HG03565 (cell line): ENCODE measurements at regions not wholly inside any gene's neighbourhood (a gene's known extent, or its start where the extent isn't known, plus 50 kb on each side); places are given as distances from the start of the nearest gene placed in this dataset.
"Not testable (repeated sequence)": the region's sequence is repeated elsewhere in the genome, so short reads cannot be mapped to it uniquely, and the experiment has no call there.

Source experiments
- ATAC-seq: cut with Tn5 transposase; IDR thresholded peaks from one replicate; pipeline ENCODE4 v1.9.1; 2021; ENCODE audit warnings: mild to moderate bottlenecking, moderate library complexity; ENCODE audit not compliant: unreplicated experiment

GRCh38 chr2:89947208-89947815, 1255.8 kb downstream of the RPIA start:
- ATAC-seq, result not testable (repeated sequence)

- peak; percentile 73 for ATAC-seq
Measured at GRCh38 chr2:89948102-89948501, 1256.6 kb downstream of the RPIA start.

GRCh38 chr2:89950807-89951206, 1259.3 kb downstream of the RPIA start:
- ATAC-seq, result peak; percentile 44

- peak; percentile 65 for ATAC-seq
Measured at GRCh38 chr2:89957236-89957635, 1265.8 kb downstream of the RPIA start.

- ATAC-seq, result not testable (repeated sequence)
Measured at GRCh38 chr2:89959729-89960378, 1268.4 kb downstream of the RPIA start.

GRCh38 chr2:89960570-89960969, 1269.1 kb downstream of the RPIA start:
- not testable (repeated sequence) for ATAC-seq

GRCh38 chr2:89968567-89968966, 1277.1 kb downstream of the RPIA start:
- peak; percentile 95 for ATAC-seq

- ATAC-seq, result not testable (repeated sequence)
Measured at GRCh38 chr2:89969190-89969589, 1277.7 kb downstream of the RPIA start.

GRCh38 chr2:89973849-89974248, 1282.4 kb downstream of the RPIA start:
- ATAC-seq, result not testable (repeated sequence)

GRCh38 chr2:89979826-89980537, 1288.5 kb downstream of the RPIA start:
- ATAC-seq, result not testable (repeated sequence)

GRCh38 chr2:89982246-89982645, 1290.8 kb downstream of the RPIA start:
- ATAC-seq, result not testable (repeated sequence)

- not testable (repeated sequence) for ATAC-seq
Measured at GRCh38 chr2:89985650-89986049, 1294.2 kb downstream of the RPIA start.

- not testable (repeated sequence) for ATAC-seq
Measured at GRCh38 chr2:89986532-89986931, 1295.1 kb downstream of the RPIA start.

GRCh38 chr2:89996779-89997178, 1305.3 kb downstream of the RPIA start:
- not testable (repeated sequence) for ATAC-seq

GRCh38 chr2:90004553-90004952, 1313.1 kb downstream of the RPIA start:
- not testable (repeated sequence) for ATAC-seq

- ATAC-seq, result not testable (repeated sequence)
Measured at GRCh38 chr2:90010442-90011100, 1319.1 kb downstream of the RPIA start.

- ATAC-seq, result not testable (repeated sequence)
Measured at GRCh38 chr2:90011101-90011443, 1319.6 kb downstream of the RPIA start.

- not testable (repeated sequence) for ATAC-seq
Measured at GRCh38 chr2:90019908-90020307, 1328.4 kb downstream of the RPIA start.

- ATAC-seq, result peak; percentile 70
Measured at GRCh38 chr2:90021234-90021633, 1329.8 kb downstream of the RPIA start.

- peak; percentile 58 for ATAC-seq
Measured at GRCh38 chr2:90027231-90027643, 1335.8 kb downstream of the RPIA start.

GRCh38 chr2:90028381-90029079, 1337.1 kb downstream of the RPIA start:
- not testable (repeated sequence) for ATAC-seq
